ENCODE measurements at regions not wholly inside any gene's neighbourhood (a gene's known extent, or its start where the extent isn't known, plus 50 kb on each side); places are given as distances from the start of the nearest gene placed in this dataset.

DNA sequence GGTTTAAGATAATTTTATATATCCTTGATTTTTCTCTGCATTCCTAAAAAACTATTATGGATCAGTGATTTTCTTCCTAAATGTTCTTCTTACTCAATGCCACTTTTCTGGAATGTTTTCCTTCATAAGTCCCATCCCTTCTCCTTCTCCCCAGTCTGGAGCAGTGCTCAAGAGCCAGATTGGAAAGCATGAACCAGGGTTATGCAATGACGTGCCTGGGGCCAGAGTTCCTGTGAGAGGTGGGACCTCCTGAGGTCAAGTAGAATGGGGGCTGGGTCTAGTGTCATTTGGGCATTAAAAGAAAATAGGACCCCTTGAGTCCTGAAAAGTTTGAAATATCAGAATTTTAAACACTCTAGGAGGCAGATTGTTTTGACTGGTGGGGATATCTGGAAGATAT, 132.0 kb upstream of the NPY start:
- ChIA-PET POLR2A (no interaction called here), CTCF (interaction anchor here (1.2 kb wide), 1 partner anchor 11 kb away, joined by 3 read pairs; no protein-coding TSS in a partner anchor)
- Mint-ChIP-seq H3K4me3 (ENCODE audit: unreplicated experiment) (no peak overlapping the region), H3K27ac (ENCODE audit: low read depth, unreplicated experiment) (peak overlapping the region; percentile 7), H3K36me3 (ENCODE audit: insufficient read depth, unreplicated experiment) (no peaks in the 10 kb centered on the region), H3K27me3 (ENCODE audit: insufficient read depth, unreplicated experiment) (no peaks in the 10 kb centered on the region), H3K9me3 (ENCODE audit: unreplicated experiment) (peaks cover 11% of the 10 kb centered on the region), H3K4me1 (ENCODE audit: insufficient read depth, unreplicated experiment) (peaks cover 13% of the 10 kb centered on the region)
- TF ChIP-seq, protein P1, sequence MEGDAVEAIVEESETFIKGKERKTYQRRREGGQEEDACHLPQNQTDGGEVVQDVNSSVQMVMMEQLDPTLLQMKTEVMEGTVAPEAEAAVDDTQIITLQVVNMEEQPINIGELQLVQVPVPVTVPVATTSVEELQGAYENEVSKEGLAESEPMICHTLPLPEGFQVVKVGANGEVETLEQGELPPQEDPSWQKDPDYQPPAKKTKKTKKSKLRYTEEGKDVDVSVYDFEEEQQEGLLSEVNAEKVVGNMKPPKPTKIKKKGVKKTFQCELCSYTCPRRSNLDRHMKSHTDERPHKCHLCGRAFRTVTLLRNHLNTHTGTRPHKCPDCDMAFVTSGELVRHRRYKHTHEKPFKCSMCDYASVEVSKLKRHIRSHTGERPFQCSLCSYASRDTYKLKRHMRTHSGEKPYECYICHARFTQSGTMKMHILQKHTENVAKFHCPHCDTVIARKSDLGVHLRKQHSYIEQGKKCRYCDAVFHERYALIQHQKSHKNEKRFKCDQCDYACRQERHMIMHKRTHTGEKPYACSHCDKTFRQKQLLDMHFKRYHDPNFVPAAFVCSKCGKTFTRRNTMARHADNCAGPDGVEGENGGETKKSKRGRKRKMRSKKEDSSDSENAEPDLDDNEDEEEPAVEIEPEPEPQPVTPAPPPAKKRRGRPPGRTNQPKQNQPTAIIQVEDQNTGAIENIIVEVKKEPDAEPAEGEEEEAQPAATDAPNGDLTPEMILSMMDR (IDR thresholded peaks at IDR 0.05; ENCODE audit: unreplicated experiment) = no peak
- intact Hi-C loops (cut with micrococcal nuclease) = no loop called here
- no TSS peak for BruUV-seq (replicated peaks)
- no peak for DNase-seq (ENCODE audit: unreplicated experiment)

- Mint-ChIP-seq H3K4me3 (ENCODE audit: unreplicated experiment) (no peak overlapping the region), H3K27ac (ENCODE audit: low read depth, unreplicated experiment) (peak overlapping the region; percentile 7), H3K27me3 (ENCODE audit: insufficient read depth, unreplicated experiment) (no peaks in the 10 kb centered on the region), H3K36me3 (ENCODE audit: insufficient read depth, unreplicated experiment) (no peaks in the 10 kb centered on the region), H3K9me3 (ENCODE audit: unreplicated experiment) (peaks cover 11% of the 10 kb centered on the region), H3K4me1 (ENCODE audit: insufficient read depth, unreplicated experiment) (peaks cover 13% of the 10 kb centered on the region)
- CTCF ChIA-PET = interaction anchor here (0.6 to 1.0 kb wide), 3 partner anchors 10 to 516 kb away, joined by 3 to 5 read pairs (median 3); no protein-coding TSS in a partner anchor
- peak; percentile 44 for DNase-seq (ENCODE audit: unreplicated experiment)
- intact Hi-C loops (cut with micrococcal nuclease) = no loop called here
- POLR2A ChIA-PET = no interaction called here
- no TSS peak for BruUV-seq (replicated peaks)
- TF ChIP-seq, protein P1 (IDR thresholded peaks at IDR 0.05; ENCODE audit: unreplicated experiment) = no peak
Measured at GRCh38 chr7:24152356-24152755, 131.6 kb upstream of the NPY start.

GRCh38 chr7:24152877-24153472, 131.0 kb upstream of the NPY start:
- Mint-ChIP-seq H3K36me3 (ENCODE audit: insufficient read depth, unreplicated experiment) (no peaks in the 10 kb centered on the region), H3K4me1 (ENCODE audit: insufficient read depth, unreplicated experiment) (peaks cover 13% of the 10 kb centered on the region), H3K27me3 (ENCODE audit: insufficient read depth, unreplicated experiment) (no peaks in the 10 kb centered on the region), H3K9me3 (ENCODE audit: unreplicated experiment) (peaks cover 11% of the 10 kb centered on the region), H3K4me3 (ENCODE audit: unreplicated experiment) (no peak overlapping the region), H3K27ac (ENCODE audit: low read depth, unreplicated experiment) (peak overlapping the region; percentile 7)
- no peak for DNase-seq (ENCODE audit: unreplicated experiment)
- ChIA-PET CTCF (interaction anchor here (0.6 to 1.0 kb wide), 3 partner anchors 11 to 516 kb away, joined by 3 to 5 read pairs (median 3); no protein-coding TSS in a partner anchor), POLR2A (interaction anchor here (0.7 to 1.0 kb wide), 2 partner anchors 22 to 125 kb away, joined by 3 read pairs; no protein-coding TSS in a partner anchor)
- BruUV-seq (replicated peaks) = no TSS peak
- intact Hi-C loops (cut with micrococcal nuclease) = no loop called here
- TF ChIP-seq, protein P1 (IDR thresholded peaks at IDR 0.05; ENCODE audit: unreplicated experiment) = no peak

- Mint-ChIP-seq H3K9me3 (ENCODE audit: unreplicated experiment) (no peaks in the 10 kb centered on the region), H3K4me3 (ENCODE audit: unreplicated experiment) (no peak overlapping the region), H3K27ac (ENCODE audit: low read depth, unreplicated experiment) (no peak overlapping the region), H3K4me1 (ENCODE audit: insufficient read depth, unreplicated experiment) (peaks cover 6% of the 10 kb centered on the region), H3K27me3 (ENCODE audit: insufficient read depth, unreplicated experiment) (no peaks in the 10 kb centered on the region), H3K36me3 (ENCODE audit: insufficient read depth, unreplicated experiment) (no peaks in the 10 kb centered on the region)
- TF ChIP-seq, protein P1 (IDR thresholded peaks at IDR 0.05; ENCODE audit: unreplicated experiment) = no peak
- no peak for DNase-seq (ENCODE audit: unreplicated experiment)
- ChIA-PET POLR2A (no interaction called here), CTCF (interaction anchor here (0.7 kb wide), 1 partner anchor 219 kb away, joined by 3 read pairs; no protein-coding TSS in a partner anchor)
- no TSS peak for BruUV-seq (replicated peaks)
- intact Hi-C loops (cut with micrococcal nuclease) = no loop called here
Measured at GRCh38 chr7:24157666-24158065, 126.3 kb upstream of the NPY start.
